A204.1 (cell line): ENCODE measurements at regions not wholly inside any gene's neighbourhood (a gene's known extent, or its start where the extent isn't known, plus 50 kb on each side); places are given as distances from the start of the nearest gene placed in this dataset.

Experiments used
- FAIRE-seq: peaks from 2 replicates; lab custom pipeline; 2012; peaks lifted over from hg19 to GRCh38; lab: Jason Lieb, UNC

- peak; percentile 70 for FAIRE-seq
Measured at GRCh38 chr1:8202182-8202905, 115.6 kb upstream of the SLC45A1 start.

GRCh38 chr1:8201331-8201861, 116.5 kb upstream of the SLC45A1 start:
- FAIRE-seq, result no peak

- no peak for FAIRE-seq
Measured at GRCh38 chr1:8200317-8201115, 117.4 kb upstream of the SLC45A1 start.

GRCh38 chr1:8198522-8198921, 119.4 kb upstream of the SLC45A1 start:
- no peak for FAIRE-seq

- FAIRE-seq, result peak; percentile 41
Measured at GRCh38 chr1:8197493-8198282, 120.2 kb upstream of the SLC45A1 start.

GRCh38 chr1:8194481-8195227, 123.3 kb upstream of the SLC45A1 start:
- peak; percentile 46 for FAIRE-seq

GRCh38 chr1:8193840-8194406, 124.0 kb upstream of the SLC45A1 start:
- no peak for FAIRE-seq

GRCh38 chr1:8191474-8191873, 126.4 kb upstream of the SLC45A1 start:
- no peak for FAIRE-seq

GRCh38 chr1:8189931-8190483, 127.9 kb upstream of the SLC45A1 start:
- no peak for FAIRE-seq

- no peak for FAIRE-seq
Measured at GRCh38 chr1:8185400-8185799, 132.5 kb upstream of the SLC45A1 start.

- FAIRE-seq, result no peak
Measured at GRCh38 chr1:8184301-8184700, 133.6 kb upstream of the SLC45A1 start.

- FAIRE-seq, result no peak
Measured at GRCh38 chr1:8182034-8182761, 135.7 kb upstream of the SLC45A1 start.

- FAIRE-seq, result no peak
Measured at GRCh38 chr1:8179132-8179793, 138.7 kb upstream of the SLC45A1 start.

- FAIRE-seq, result no peak
Measured at GRCh38 chr1:8176279-8176678, 141.6 kb upstream of the SLC45A1 start.

- FAIRE-seq, result no peak
Measured at GRCh38 chr1:8174807-8175206, 143.1 kb upstream of the SLC45A1 start.

GRCh38 chr1:8171751-8172464, 145.8 kb upstream of the ERRFI1 start:
- no peak for FAIRE-seq

GRCh38 chr1:8170059-8170835, 144.1 kb upstream of the ERRFI1 start:
- no peak for FAIRE-seq

- FAIRE-seq, result no peak
Measured at GRCh38 chr1:8169364-8170058, 143.4 kb upstream of the ERRFI1 start.
